ENCODE measurements at regions not wholly inside any gene's neighbourhood (a gene's known extent, or its start where the extent isn't known, plus 50 kb on each side); places are given as distances from the start of the nearest gene placed in this dataset.

DNA sequence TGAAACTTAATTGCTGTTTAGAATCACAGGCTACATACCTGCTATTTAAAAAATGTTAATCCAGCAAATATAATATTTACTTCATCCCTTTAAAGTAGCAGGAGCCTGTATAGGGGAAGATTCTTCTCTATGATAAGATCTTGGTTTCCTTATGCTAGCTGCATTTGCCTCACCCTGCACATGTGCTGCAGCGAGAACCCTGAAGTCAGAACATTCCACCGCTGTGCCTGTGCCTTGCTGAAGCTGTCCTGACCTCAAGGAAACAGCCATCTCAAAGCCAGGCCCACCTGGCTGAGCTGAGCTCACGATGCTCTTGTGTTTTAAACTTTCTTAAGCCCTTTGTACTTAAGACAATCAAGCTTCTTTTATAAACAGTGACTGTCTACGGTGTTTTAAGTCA, 355.0 kb upstream of the PCDH20 start:
- ChIA-PET RAD21 (ENCODE audit: unreplicated experiment) (no interaction called here), CTCF (interaction anchor here (1.3 kb wide), 1 partner anchor 9 kb away, joined by 6 read pairs; no protein-coding TSS in a partner anchor), POLR2A (no interaction called here), SMC1A (ENCODE audit: uncharacterized antibody, unreplicated experiment) (no interaction called here)
- FAIRE-seq (no peak), ATAC-seq (peak; percentile 15; the same call in 1 of the 3 replicates), DNase-seq (ENCODE audit: low read depth, low spot score) (no peak)
- no peaks in the 10 kb centered on the region for H3K36me3 ChIP-seq (ENCODE audit: control insufficient read depth in 2 of 2, insufficient read depth in 2 of 2, low read length in 1 of 2)
- no peak overlapping the region for H3K27ac ChIP-seq (ENCODE audit: control insufficient read depth, insufficient read depth)
- H3K9ac ChIP-seq (ENCODE audit: control insufficient read depth, insufficient read depth, low read length): no peak overlapping the region
- H4K20me1 ChIP-seq (ENCODE audit: control insufficient read depth, insufficient read depth): no peaks in the 10 kb centered on the region
- no peaks in the 10 kb centered on the region for H3K9me3 ChIP-seq (replicated peaks; ENCODE audit: control insufficient read depth, insufficient read depth, low read length)
- 1% methylated on average over 4 of the region's 4 CpGs for WGBS (ENCODE audit: insufficient coverage, insufficient replicate concordance, low lambda C conversion rate, missing lambda C conversion rate)
- BruUV-seq (replicated peaks): no TSS peak
- no peak overlapping the region for H2AFZ ChIP-seq (ENCODE audit: control insufficient read depth, low read depth, low read length)
- no peak overlapping the region for H3K4me2 ChIP-seq (ENCODE audit: control insufficient read depth, insufficient read depth)
- H3K4me3 ChIP-seq: no peak overlapping the region
- H3K79me2 ChIP-seq (ENCODE audit: control insufficient read depth, insufficient read depth, low read length): no peaks in the 10 kb centered on the region
- TF ChIP-seq PML (IDR thresholded peaks at IDR 0.05; ENCODE audit: low read length) (no peak), IKZF2 (IDR thresholded peaks at IDR 0.05) (no peak), TCF12 (IDR thresholded peaks at IDR 0.05; ENCODE audit: low read depth, low read length) (no peak), TARDBP (IDR thresholded peaks at IDR 0.05; ENCODE audit: borderline replicate concordance) (no peak), NR2F1 (conservative IDR thresholded peaks at IDR 0.05) (no peak), RAD51 (IDR thresholded peaks at IDR 0.05) (no peak)
- TF ChIP-seq, protein P1, sequence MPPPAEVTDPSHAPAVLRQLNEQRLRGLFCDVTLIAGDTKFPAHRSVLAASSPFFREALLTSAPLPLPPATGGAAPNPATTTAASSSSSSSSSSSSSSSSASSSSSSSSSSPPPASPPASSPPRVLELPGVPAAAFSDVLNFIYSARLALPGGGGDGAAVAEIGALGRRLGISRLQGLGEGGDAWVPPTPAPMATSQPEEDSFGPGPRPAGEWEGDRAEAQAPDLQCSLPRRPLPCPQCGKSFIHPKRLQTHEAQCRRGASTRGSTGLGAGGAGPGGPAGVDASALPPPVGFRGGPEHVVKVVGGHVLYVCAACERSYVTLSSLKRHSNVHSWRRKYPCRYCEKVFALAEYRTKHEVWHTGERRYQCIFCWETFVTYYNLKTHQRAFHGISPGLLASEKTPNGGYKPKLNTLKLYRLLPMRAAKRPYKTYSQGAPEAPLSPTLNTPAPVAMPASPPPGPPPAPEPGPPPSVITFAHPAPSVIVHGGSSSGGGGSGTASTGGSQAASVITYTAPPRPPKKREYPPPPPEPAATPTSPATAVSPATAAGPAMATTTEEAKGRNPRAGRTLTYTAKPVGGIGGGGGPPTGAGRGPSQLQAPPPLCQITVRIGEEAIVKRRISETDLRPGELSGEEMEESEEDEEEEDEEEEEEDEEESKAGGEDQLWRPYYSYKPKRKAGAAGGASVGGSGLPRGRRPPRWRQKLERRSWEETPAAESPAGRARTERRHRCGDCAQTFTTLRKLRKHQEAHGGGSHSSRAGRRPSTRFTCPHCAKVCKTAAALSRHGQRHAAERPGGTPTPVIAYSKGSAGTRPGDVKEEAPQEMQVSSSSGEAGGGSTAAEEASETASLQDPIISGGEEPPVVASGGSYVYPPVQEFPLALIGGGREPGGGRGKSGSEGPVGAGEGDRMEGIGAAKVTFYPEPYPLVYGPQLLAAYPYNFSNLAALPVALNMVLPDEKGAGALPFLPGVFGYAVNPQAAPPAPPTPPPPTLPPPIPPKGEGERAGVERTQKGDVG (CRISPR knock-in tag; IDR thresholded peaks at IDR 0.05): no peak
- in situ Hi-C loops (cut with MboI) (no loop called here), intact Hi-C loops (cut with micrococcal nuclease; ENCODE audit: unreplicated experiment) (no loop called here)
- H3K4me1 ChIP-seq (ENCODE audit: control insufficient read depth, insufficient read depth, low read length): no peaks in the 10 kb centered on the region
- H3K27me3 ChIP-seq (replicated peaks in 1 of 2; ENCODE audit: control insufficient read depth in 2 of 2, insufficient read depth in 2 of 2, low read length in 1 of 2): no peaks in the 10 kb centered on the region
